GM23338 (cell line): ENCODE measurements at regions not wholly inside any gene's neighbourhood (a gene's known extent, or its start where the extent isn't known, plus 50 kb on each side); places are given as distances from the start of the nearest gene placed in this dataset.
"Not testable (repeated sequence)": the region's sequence is repeated elsewhere in the genome, so short reads cannot be mapped to it uniquely, and the experiment has no call there.

Experiments
- CREB1 ChIP-seq: fragments of 250-450 bp; sonication (Bioruptor Pico); IDR thresholded peaks from 2 replicates; pipeline ENCODE4 v1.5.0; 2020; ENCODE audit warnings: low read depth, mild to moderate bottlenecking, moderate library complexity
- CTCF ChIP-seq, 2 experiments: fragments of 200-600 bp in 1 of 2; sonication (generic) in 1 of 2; conservative IDR thresholded peaks; 2 replicates each; pipeline versions ENCODE4 v1.5.1 to v1.6.1; 2016 to 2017; ENCODE audit warnings: antibody characterized with exemption in 2 of 2, low read depth in 2 of 2, mild to moderate bottlenecking in 2 of 2, moderate library complexity in 1 of 2
- EZH2 ChIP-seq: fragments of 200-600 bp; sonication (generic); IDR thresholded peaks from one replicate; pipeline ENCODE4 v1.8.0; 2017; ENCODE audit warnings: antibody characterized with exemption, mild to moderate bottlenecking, low read depth; ENCODE audit not compliant: unreplicated experiment
- EZH2phosphoT487 ChIP-seq: fragments of 200-600 bp; sonication (generic); IDR thresholded peaks from one replicate; pipeline ENCODE4 v1.8.1; 2018; ENCODE audit warnings: antibody characterized with exemption; ENCODE audit not compliant: unreplicated experiment
- POLR2AphosphoS5 ChIP-seq: IDR thresholded peaks from 2 replicates; pipeline ENCODE4 v1.6.1; 2016; ENCODE audit warnings: antibody characterized with exemption, low read depth
- TF ChIP-seq, protein P1 (sequence below): IDR thresholded peaks from one replicate; pipeline ENCODE4 v1.6.1; 2018; ENCODE audit warnings: antibody characterized with exemption; ENCODE audit not compliant: unreplicated experiment

DNA sequence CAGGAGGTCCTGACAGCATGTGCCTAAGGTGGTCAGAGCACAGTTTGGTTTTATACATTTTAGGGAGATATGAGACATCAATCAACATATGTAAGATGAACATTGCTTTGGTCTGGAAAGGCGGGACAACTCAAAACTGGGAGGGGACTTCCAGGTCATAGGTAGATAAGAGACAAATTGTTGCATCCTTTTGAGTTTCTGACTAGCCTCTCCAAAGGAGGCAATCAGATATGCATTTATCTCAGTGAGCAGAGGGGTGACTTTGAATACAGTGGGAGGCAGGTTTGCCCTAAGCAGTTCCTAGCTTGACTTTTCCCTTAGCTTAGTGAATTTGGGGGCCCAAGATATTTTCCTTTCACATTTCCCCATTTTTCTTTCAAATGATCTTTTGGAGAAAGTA lies 56.9 kb upstream of the GABRE start:
- not testable (repeated sequence) for TF ChIP-seq POLR2AphosphoS5; EZH2; CTCF (conservative IDR thresholded peaks at IDR 0.05; ENCODE audit: low read depth in 2 of 2); EZH2phosphoT487; CREB1 (CRISPR knock-in tag)
- TF ChIP-seq, protein P1, sequence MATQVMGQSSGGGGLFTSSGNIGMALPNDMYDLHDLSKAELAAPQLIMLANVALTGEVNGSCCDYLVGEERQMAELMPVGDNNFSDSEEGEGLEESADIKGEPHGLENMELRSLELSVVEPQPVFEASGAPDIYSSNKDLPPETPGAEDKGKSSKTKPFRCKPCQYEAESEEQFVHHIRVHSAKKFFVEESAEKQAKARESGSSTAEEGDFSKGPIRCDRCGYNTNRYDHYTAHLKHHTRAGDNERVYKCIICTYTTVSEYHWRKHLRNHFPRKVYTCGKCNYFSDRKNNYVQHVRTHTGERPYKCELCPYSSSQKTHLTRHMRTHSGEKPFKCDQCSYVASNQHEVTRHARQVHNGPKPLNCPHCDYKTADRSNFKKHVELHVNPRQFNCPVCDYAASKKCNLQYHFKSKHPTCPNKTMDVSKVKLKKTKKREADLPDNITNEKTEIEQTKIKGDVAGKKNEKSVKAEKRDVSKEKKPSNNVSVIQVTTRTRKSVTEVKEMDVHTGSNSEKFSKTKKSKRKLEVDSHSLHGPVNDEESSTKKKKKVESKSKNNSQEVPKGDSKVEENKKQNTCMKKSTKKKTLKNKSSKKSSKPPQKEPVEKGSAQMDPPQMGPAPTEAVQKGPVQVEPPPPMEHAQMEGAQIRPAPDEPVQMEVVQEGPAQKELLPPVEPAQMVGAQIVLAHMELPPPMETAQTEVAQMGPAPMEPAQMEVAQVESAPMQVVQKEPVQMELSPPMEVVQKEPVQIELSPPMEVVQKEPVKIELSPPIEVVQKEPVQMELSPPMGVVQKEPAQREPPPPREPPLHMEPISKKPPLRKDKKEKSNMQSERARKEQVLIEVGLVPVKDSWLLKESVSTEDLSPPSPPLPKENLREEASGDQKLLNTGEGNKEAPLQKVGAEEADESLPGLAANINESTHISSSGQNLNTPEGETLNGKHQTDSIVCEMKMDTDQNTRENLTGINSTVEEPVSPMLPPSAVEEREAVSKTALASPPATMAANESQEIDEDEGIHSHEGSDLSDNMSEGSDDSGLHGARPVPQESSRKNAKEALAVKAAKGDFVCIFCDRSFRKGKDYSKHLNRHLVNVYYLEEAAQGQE, result not testable (repeated sequence)
